Thyroid gland (tissue), 4 donors: ENCODE measurements at regions not wholly inside any gene's neighbourhood (a gene's known extent, or its start where the extent isn't known, plus 50 kb on each side); places are given as distances from the start of the nearest gene placed in this dataset.

Source experiments
- DNase-seq, 2 donors: peaks; one replicate each; pipeline ENCODE4 v3.0.0-alpha.2; 2019
- H3K27ac ChIP-seq, 3 donors: fragments of 200-600 bp; sonication (generic); 1 replicate in 2 of 3; 2 replicates in 1 of 3; pipeline ENCODE4 v1.5.1; 2016 to 2019; ENCODE audit warnings: mild to moderate bottlenecking in 1 of 3, moderate library complexity in 1 of 3
- H3K27me3 ChIP-seq: fragments of 200-600 bp; sonication (generic); one replicate; pipeline ENCODE4 v1.5.1; 2019
- H3K36me3 ChIP-seq, 2 donors: fragments of 200-600 bp; sonication (generic); one replicate each; pipeline ENCODE4 v1.5.1; 2016 to 2019
- H3K4me1 ChIP-seq, 2 donors: fragments of 200-600 bp; sonication (generic); one replicate each; pipeline ENCODE4 v1.5.1; 2017 to 2019
- H3K4me3 ChIP-seq, 3 donors: fragments of 200-600 bp; sonication (generic); replicated peaks in 1 of 3; 1 replicate in 2 of 3; 2 replicates in 1 of 3; pipeline ENCODE4 v1.5.1; 2016; ENCODE audit warnings: mild to moderate bottlenecking in 1 of 3
- H3K9me3 ChIP-seq: fragments of 200-600 bp; sonication (generic); one replicate; pipeline ENCODE4 v1.5.1; 2017
- POLR2A ChIP-seq, 2 donors: fragments of 450-650 bp; IDR thresholded peaks; one replicate each; pipeline ENCODE4 v1.6.1; 2017; ENCODE audit warnings: antibody characterized with exemption in 2 of 2, mild to moderate bottlenecking in 2 of 2, moderate library complexity in 1 of 2
- WGBS, 2 donors: methylation state at CpG; one replicate each; pipeline ENCODE4 v1.1.5; 2017; 5-methylcytosine and 5-hydroxymethylcytosine counted together
- intact Hi-C: fragments of 100-400 bp; cut with DNase I; formaldehyde crosslinking; loops from one replicate; pipeline ENCODE4 v1.15.1; 2023
- TF ChIP-seq, protein P1 (sequence below), 6 experiments: fragments of 200-600 bp in 3 of 6; fragments of 450-650 bp in 3 of 6; sonication (generic) in 3 of 6; IDR thresholded peaks; one replicate each; pipeline ENCODE4 v1.5.1; 2016 to 2019; ENCODE audit warnings: antibody characterized with exemption in 6 of 6, mild to moderate bottlenecking in 2 of 6, inconsistent platforms in 1 of 6, moderate library complexity in 1 of 6

- H3K4me3 ChIP-seq, result no peak overlapping the region
- no peak for TF ChIP-seq POLR2A (IDR thresholded peaks at IDR 0.05)
- TF ChIP-seq, protein P1, sequence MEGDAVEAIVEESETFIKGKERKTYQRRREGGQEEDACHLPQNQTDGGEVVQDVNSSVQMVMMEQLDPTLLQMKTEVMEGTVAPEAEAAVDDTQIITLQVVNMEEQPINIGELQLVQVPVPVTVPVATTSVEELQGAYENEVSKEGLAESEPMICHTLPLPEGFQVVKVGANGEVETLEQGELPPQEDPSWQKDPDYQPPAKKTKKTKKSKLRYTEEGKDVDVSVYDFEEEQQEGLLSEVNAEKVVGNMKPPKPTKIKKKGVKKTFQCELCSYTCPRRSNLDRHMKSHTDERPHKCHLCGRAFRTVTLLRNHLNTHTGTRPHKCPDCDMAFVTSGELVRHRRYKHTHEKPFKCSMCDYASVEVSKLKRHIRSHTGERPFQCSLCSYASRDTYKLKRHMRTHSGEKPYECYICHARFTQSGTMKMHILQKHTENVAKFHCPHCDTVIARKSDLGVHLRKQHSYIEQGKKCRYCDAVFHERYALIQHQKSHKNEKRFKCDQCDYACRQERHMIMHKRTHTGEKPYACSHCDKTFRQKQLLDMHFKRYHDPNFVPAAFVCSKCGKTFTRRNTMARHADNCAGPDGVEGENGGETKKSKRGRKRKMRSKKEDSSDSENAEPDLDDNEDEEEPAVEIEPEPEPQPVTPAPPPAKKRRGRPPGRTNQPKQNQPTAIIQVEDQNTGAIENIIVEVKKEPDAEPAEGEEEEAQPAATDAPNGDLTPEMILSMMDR (IDR thresholded peaks at IDR 0.05), result no peak
Observed at GRCh38 chr4:20430259-20430941, 178.7 kb downstream of the SLIT2 start.

DNA sequence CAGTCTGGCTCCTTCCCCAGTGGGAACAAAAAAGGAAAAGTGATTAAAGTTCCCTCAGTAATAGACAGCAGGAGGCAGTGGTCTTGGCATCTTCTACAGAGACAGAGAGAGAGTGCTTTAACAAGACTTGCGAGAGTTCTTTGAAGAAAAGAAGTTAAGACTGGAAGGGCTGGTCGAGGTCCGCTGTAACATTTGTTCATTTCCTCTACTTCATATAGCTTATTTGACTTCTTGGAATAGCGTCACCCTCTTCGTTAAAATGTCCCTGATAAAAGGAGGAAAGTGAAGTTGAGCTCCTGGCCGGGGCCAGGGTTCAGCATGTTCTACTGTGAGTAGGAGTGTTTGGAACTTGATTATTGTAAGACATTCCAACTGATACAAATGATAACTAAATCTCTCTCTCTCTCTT is 179.8 kb downstream of the SLIT2 start:
- H3K27ac ChIP-seq, result no peak overlapping the region
- TF ChIP-seq, protein P1 (IDR thresholded peaks at IDR 0.05), result no peak
- no peak for TF ChIP-seq POLR2A (IDR thresholded peaks at IDR 0.05)
- no peaks in the 10 kb centered on the region for H3K36me3 ChIP-seq
- intact Hi-C loops, result no loop called here
- H3K4me3 ChIP-seq, result no peak overlapping the region
- H3K4me1 ChIP-seq, result no peaks in the 10 kb centered on the region
- H3K27me3 ChIP-seq, result no peaks in the 10 kb centered on the region
- no peaks in the 10 kb centered on the region for H3K9me3 ChIP-seq
- no peak for DNase-seq
- 76 to 78% methylated on average over 6 of the region's 6 CpGs for WGBS, 2 donors

More at GRCh38 chr4:20430259-20430941, 178.7 kb downstream of the SLIT2 start:
- Histone ChIP-seq H3K27ac (no peak overlapping the region), H3K36me3 (no peaks in the 10 kb centered on the region), H3K27me3 (no peaks in the 10 kb centered on the region), H3K4me1 (no peaks in the 10 kb centered on the region), H3K9me3 (no peaks in the 10 kb centered on the region)
- WGBS, 2 donors, result 75 to 81% methylated on average over 5 of the region's 5 CpGs
- intact Hi-C loops, result no loop called here
- no peak for DNase-seq

DNA sequence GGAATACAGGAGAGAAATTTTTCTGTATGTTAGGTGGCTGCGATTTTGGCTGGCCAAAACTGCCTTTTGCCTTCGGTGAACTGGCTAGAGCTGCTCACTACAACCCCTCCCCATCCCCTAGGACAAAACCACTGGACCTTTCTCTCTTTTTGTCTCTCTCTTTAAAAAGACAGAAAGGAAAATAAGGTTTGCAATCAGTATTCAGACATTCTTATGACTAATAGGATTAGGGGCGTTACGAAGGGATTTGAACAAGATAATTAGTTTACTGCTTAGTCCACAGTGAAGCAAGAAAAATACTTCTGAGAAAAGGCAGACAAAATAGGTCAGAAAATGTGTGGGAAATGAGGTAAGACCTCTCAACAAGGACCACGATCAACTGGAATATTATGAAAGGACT is 180.4 kb downstream of the SLIT2 start:
- 56 to 68% methylated on average over 5 of the region's 5 CpGs for WGBS, 2 donors
- no peaks in the 10 kb centered on the region for H3K9me3 ChIP-seq
- H3K4me3 ChIP-seq, result no peak overlapping the region
- H3K36me3 ChIP-seq, result no peaks in the 10 kb centered on the region
- no peak for TF ChIP-seq POLR2A (IDR thresholded peaks at IDR 0.05)
- TF ChIP-seq, protein P1 (IDR thresholded peaks at IDR 0.05), result no peak
- no peaks in the 10 kb centered on the region for H3K27me3 ChIP-seq
- H3K27ac ChIP-seq, result no peak overlapping the region
- no peak for DNase-seq
- no peaks in the 10 kb centered on the region for H3K4me1 ChIP-seq
- intact Hi-C loops, result no loop called here

- H3K4me1 ChIP-seq, result no peaks in the 10 kb centered on the region
- H3K27ac ChIP-seq, result no peak overlapping the region
- intact Hi-C loops, result no loop called here
- H3K4me3 ChIP-seq, result no peak overlapping the region
- no peaks in the 10 kb centered on the region for H3K27me3 ChIP-seq
- no peaks in the 10 kb centered on the region for H3K36me3 ChIP-seq
- no peaks in the 10 kb centered on the region for H3K9me3 ChIP-seq
- TF ChIP-seq, protein P1 (IDR thresholded peaks at IDR 0.05), result no peak
- TF ChIP-seq POLR2A (IDR thresholded peaks at IDR 0.05), result no peak
- DNase-seq, result no peak
- WGBS, 2 donors, result 70 to 75% methylated on average over 5 of the region's 5 CpGs
Observed at GRCh38 chr4:20433097-20433705, 181.5 kb downstream of the SLIT2 start.

- WGBS, 2 donors, result 86 to 94% methylated on average over 3 of the region's 3 CpGs
- intact Hi-C loops, result no loop called here
- Histone ChIP-seq H3K4me3 (no peak overlapping the region), H3K9me3 (no peaks in the 10 kb centered on the region), H3K4me1 (no peaks in the 10 kb centered on the region), H3K27ac (no peak overlapping the region), H3K36me3 (no peaks in the 10 kb centered on the region), H3K27me3 (no peaks in the 10 kb centered on the region)
- no peak for DNase-seq
- TF ChIP-seq, protein P1 (IDR thresholded peaks at IDR 0.05), result no peak
- no peak for TF ChIP-seq POLR2A (IDR thresholded peaks at IDR 0.05)
Observed at GRCh38 chr4:20440170-20440569, 188.5 kb downstream of the SLIT2 start.
